ENCODE measurements at regions not wholly inside any gene's neighbourhood (a gene's known extent, or its start where the extent isn't known, plus 50 kb on each side); places are given as distances from the start of the nearest gene placed in this dataset.
"Not testable (repeated sequence)": the region's sequence is repeated elsewhere in the genome, so short reads cannot be mapped to it uniquely, and the experiment has no call there.

GRCh38 chr14:53857625-53858344 lies 98.8 kb downstream of the BMP4 start:
- no peak for DNase-seq (ENCODE audit: low read depth)

- DNase-seq (ENCODE audit: low read depth) = no peak
These were observed 101.1 kb downstream of the BMP4 start for GRCh38 chr14:53855574-53855973.

- no peak for DNase-seq (ENCODE audit: low read depth)
These were observed 101.5 kb downstream of the BMP4 start for GRCh38 chr14:53855127-53855526.

GRCh38 chr14:53851394-53852090 lies 105.1 kb downstream of the BMP4 start:
- DNase-seq (ENCODE audit: low read depth) = no peak

- peak; percentile 40 for DNase-seq (ENCODE audit: low read depth)
These were observed 105.8 kb downstream of the BMP4 start for GRCh38 chr14:53850714-53851296.

- DNase-seq (ENCODE audit: low read depth) = no peak
These were observed 107.1 kb downstream of the BMP4 start for GRCh38 chr14:53849549-53849948.

- no peak for DNase-seq (ENCODE audit: low read depth)
These were observed 107.8 kb downstream of the BMP4 start for GRCh38 chr14:53848854-53849253.

- no peak for DNase-seq (ENCODE audit: low read depth)
These were observed 108.7 kb downstream of the BMP4 start for GRCh38 chr14:53847881-53848280.

- no peak for DNase-seq (ENCODE audit: low read depth)
These were observed 109.6 kb downstream of the BMP4 start for GRCh38 chr14:53847057-53847456.

- DNase-seq (ENCODE audit: low read depth) = no peak
These were observed 110.6 kb downstream of the BMP4 start for GRCh38 chr14:53845813-53846693.

GRCh38 chr14:53842938-53843337 lies 113.7 kb downstream of the BMP4 start:
- peak; percentile 52 for DNase-seq (ENCODE audit: low read depth)

GRCh38 chr14:53841109-53842099 lies 115.2 kb downstream of the BMP4 start:
- DNase-seq (ENCODE audit: low read depth) = no peak

GRCh38 chr14:53840444-53840843 lies 116.2 kb downstream of the BMP4 start:
- DNase-seq (ENCODE audit: low read depth) = peak; percentile 57

GRCh38 chr14:53838374-53838773 lies 118.3 kb downstream of the BMP4 start:
- DNase-seq (ENCODE audit: low read depth) = no peak

- DNase-seq (ENCODE audit: low read depth) = not testable (repeated sequence)
These were observed 119.0 kb downstream of the BMP4 start for GRCh38 chr14:53837656-53838055.

GRCh38 chr14:53836551-53836950 lies 120.1 kb downstream of the BMP4 start:
- no peak for DNase-seq (ENCODE audit: low read depth)

GRCh38 chr14:53828820-53829219 lies 127.8 kb downstream of the BMP4 start:
- no peak for DNase-seq (ENCODE audit: low read depth)

GRCh38 chr14:53824061-53824460 lies 132.6 kb downstream of the BMP4 start:
- no peak for DNase-seq (ENCODE audit: low read depth)

GRCh38 chr14:53814392-53814791 lies 142.2 kb downstream of the BMP4 start:
- DNase-seq (ENCODE audit: low read depth) = no peak

GRCh38 chr14:53810221-53810620 lies 146.4 kb downstream of the BMP4 start:
- DNase-seq (ENCODE audit: low read depth) = no peak

GRCh38 chr14:53808042-53808441 lies 148.6 kb downstream of the BMP4 start:
- no peak for DNase-seq (ENCODE audit: low read depth)
